Thyroid gland (tissue), 4 donors: ENCODE measurements at regions not wholly inside any gene's neighbourhood (a gene's known extent, or its start where the extent isn't known, plus 50 kb on each side); places are given as distances from the start of the nearest gene placed in this dataset.

Experiments
- DNase-seq, 2 donors: peaks; one replicate each; pipeline ENCODE4 v3.0.0-alpha.2; 2019
- H3K27ac ChIP-seq, 3 donors: fragments of 200-600 bp; sonication (generic); 1 replicate in 2 of 3; 2 replicates in 1 of 3; pipeline ENCODE4 v1.5.1; 2016 to 2019; ENCODE audit warnings: mild to moderate bottlenecking in 1 of 3, moderate library complexity in 1 of 3
- H3K27me3 ChIP-seq: fragments of 200-600 bp; sonication (generic); one replicate; pipeline ENCODE4 v1.5.1; 2019
- H3K36me3 ChIP-seq, 2 donors: fragments of 200-600 bp; sonication (generic); one replicate each; pipeline ENCODE4 v1.5.1; 2016 to 2019
- H3K4me1 ChIP-seq, 2 donors: fragments of 200-600 bp; sonication (generic); one replicate each; pipeline ENCODE4 v1.5.1; 2017 to 2019
- H3K4me3 ChIP-seq, 3 donors: fragments of 200-600 bp; sonication (generic); replicated peaks in 1 of 3; 1 replicate in 2 of 3; 2 replicates in 1 of 3; pipeline ENCODE4 v1.5.1; 2016; ENCODE audit warnings: mild to moderate bottlenecking in 1 of 3
- H3K9me3 ChIP-seq: fragments of 200-600 bp; sonication (generic); one replicate; pipeline ENCODE4 v1.5.1; 2017
- POLR2A ChIP-seq, 2 donors: fragments of 450-650 bp; IDR thresholded peaks; one replicate each; pipeline ENCODE4 v1.6.1; 2017; ENCODE audit warnings: antibody characterized with exemption in 2 of 2, mild to moderate bottlenecking in 2 of 2, moderate library complexity in 1 of 2
- WGBS, 2 donors: methylation state at CpG; one replicate each; pipeline ENCODE4 v1.1.5; 2017; 5-methylcytosine and 5-hydroxymethylcytosine counted together
- intact Hi-C: fragments of 100-400 bp; cut with DNase I; formaldehyde crosslinking; loops from one replicate; pipeline ENCODE4 v1.15.1; 2023
- TF ChIP-seq, protein P1 (sequence below), 6 experiments: fragments of 200-600 bp in 3 of 6; fragments of 450-650 bp in 3 of 6; sonication (generic) in 3 of 6; IDR thresholded peaks; one replicate each; pipeline ENCODE4 v1.5.1; 2016 to 2019; ENCODE audit warnings: antibody characterized with exemption in 6 of 6, mild to moderate bottlenecking in 2 of 6, inconsistent platforms in 1 of 6, moderate library complexity in 1 of 6

DNA sequence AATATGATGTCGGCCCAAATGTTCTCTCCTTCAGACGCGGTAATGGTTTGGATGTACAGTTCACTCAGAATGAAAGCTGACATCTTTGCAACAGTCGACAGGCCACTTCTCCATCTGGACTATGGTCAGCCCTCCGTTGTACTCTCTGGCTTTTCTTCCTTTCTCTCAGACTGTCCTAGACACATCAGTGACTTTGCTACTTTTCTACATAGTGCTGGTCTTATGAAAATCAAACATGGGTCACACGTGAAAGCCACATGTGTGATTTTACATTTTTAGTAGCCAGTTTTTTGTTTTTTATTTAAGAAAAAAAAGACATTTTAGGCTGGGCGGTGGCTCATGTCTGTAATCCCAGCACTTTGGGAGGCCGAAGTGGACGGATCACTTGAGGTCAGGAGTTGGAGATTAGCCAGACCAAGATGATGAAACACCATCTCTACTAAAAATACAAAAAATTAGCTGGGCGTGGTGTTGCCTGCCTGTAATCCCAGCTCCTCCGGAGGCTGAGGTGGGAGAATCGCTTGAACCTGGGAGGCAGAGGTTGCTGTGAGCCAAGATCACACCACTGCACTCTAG lies 644.1 kb downstream of the KCNJ2 start:
- intact Hi-C loops, result no loop called here
- Histone ChIP-seq H3K9me3 (no peaks in the 10 kb centered on the region), H3K27ac (no peak overlapping the region), H3K36me3 (no peaks in the 10 kb centered on the region), H3K4me3 (no peak overlapping the region), H3K4me1 (no peaks in the 10 kb centered on the region), H3K27me3 (no peaks in the 10 kb centered on the region)
- peak; percentile 23 to 45 for DNase-seq
- 64 to 72% methylated on average over 12 of the region's 12 CpGs for WGBS, 2 donors
- no peak for TF ChIP-seq POLR2A (IDR thresholded peaks at IDR 0.05)
- TF ChIP-seq, protein P1, sequence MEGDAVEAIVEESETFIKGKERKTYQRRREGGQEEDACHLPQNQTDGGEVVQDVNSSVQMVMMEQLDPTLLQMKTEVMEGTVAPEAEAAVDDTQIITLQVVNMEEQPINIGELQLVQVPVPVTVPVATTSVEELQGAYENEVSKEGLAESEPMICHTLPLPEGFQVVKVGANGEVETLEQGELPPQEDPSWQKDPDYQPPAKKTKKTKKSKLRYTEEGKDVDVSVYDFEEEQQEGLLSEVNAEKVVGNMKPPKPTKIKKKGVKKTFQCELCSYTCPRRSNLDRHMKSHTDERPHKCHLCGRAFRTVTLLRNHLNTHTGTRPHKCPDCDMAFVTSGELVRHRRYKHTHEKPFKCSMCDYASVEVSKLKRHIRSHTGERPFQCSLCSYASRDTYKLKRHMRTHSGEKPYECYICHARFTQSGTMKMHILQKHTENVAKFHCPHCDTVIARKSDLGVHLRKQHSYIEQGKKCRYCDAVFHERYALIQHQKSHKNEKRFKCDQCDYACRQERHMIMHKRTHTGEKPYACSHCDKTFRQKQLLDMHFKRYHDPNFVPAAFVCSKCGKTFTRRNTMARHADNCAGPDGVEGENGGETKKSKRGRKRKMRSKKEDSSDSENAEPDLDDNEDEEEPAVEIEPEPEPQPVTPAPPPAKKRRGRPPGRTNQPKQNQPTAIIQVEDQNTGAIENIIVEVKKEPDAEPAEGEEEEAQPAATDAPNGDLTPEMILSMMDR (IDR thresholded peaks at IDR 0.05), result no peak

DNA sequence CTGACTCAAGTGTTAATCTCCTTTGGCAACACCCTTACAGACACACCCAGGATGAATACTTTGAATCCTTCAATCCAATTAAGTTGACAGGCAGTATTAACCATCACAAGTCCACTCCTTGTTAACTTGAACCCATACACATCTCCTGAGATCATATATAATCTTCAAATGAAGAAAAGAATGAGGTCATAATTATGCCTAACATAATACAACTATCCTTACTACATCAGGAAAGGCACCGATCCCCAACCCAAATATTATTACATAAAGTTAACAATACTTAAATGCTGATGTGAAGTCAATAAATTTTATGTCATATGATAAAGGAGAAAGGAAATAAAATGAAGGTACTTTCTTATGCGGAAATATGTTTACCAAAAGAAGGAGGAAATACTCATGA lies 649.9 kb downstream of the KCNJ2 start:
- 95 to 97% methylated on average over 2 of the region's 2 CpGs for WGBS, 2 donors
- Histone ChIP-seq H3K36me3 (no peaks in the 10 kb centered on the region), H3K4me1 (no peaks in the 10 kb centered on the region), H3K4me3 (no peak overlapping the region), H3K27me3 (no peaks in the 10 kb centered on the region), H3K27ac (no peak overlapping the region), H3K9me3 (no peaks in the 10 kb centered on the region)
- intact Hi-C loops, result no loop called here
- TF ChIP-seq, protein P1 (IDR thresholded peaks at IDR 0.05), result no peak
- TF ChIP-seq POLR2A (IDR thresholded peaks at IDR 0.05), result no peak
- no peak for DNase-seq

DNA sequence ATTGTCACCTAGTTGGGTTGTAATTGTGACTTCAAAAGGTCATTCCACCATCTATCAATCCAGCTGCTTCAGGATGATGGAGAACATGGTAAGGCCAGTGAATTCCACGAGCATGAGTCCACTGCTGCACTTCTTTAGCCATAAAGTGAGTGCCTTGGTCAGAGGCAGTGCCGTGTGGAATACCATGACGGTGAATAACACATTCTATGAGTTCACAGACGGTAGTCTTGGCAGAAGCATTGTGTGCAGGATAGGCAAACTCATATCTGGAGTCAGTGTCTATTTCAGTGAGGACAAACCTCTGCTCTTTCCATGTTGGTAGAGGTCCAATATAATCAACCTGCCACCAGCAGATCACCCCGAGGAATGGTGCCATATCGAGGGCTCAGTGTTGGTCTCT lies 650.9 kb downstream of the KCNJ2 start:
- Histone ChIP-seq H3K4me3 (no peak overlapping the region), H3K27ac (no peak overlapping the region), H3K9me3 (no peaks in the 10 kb centered on the region), H3K36me3 (no peaks in the 10 kb centered on the region), H3K27me3 (no peaks in the 10 kb centered on the region), H3K4me1 (no peaks in the 10 kb centered on the region)
- no peak for DNase-seq
- WGBS, 2 donors, result 85 to 90% methylated on average over 6 of the region's 6 CpGs
- intact Hi-C loops, result no loop called here
- TF ChIP-seq POLR2A (IDR thresholded peaks at IDR 0.05), result no peak
- TF ChIP-seq, protein P1 (IDR thresholded peaks at IDR 0.05), result no peak

DNA sequence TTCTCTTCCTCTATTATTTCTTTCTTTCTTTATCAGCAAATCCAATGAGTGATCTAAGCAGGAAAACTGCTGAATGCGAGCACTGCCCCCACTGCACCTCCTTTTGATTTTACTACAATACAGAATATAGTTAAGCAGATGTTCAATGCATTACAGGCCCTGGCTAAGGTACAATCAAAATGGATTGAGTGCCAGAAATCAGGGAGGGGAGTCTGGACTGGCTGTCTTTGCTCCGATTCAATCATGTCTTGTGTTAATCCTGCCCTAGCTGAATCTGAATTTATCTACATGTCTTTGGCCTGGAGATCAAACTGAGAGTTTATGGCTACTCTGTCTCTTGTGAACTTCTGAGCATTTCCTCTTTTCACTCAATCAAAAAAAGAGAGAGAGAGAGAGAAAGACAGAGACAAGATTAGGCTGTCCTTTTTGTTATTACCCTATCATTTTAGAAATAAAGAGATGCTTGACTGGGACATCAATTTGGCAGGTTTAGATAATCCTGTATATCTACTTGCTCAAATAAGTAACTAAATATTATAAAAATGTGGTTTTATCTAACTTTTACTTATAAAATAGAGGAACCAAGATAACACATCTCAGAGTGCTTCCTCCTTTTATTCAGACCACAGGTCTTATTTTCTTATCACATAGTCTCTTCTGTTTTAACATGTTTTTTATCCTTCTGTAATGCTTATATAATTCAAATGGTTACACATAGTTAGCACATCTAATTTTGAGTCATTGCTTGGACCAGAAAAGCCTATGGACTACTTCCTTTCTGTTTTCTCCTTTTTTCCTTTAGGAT lies 656.2 kb downstream of the KCNJ2 start:
- Histone ChIP-seq H3K4me1 (no peaks in the 10 kb centered on the region), H3K27ac (no peak overlapping the region), H3K4me3 (no peak overlapping the region), H3K27me3 (no peaks in the 10 kb centered on the region), H3K36me3 (no peaks in the 10 kb centered on the region), H3K9me3 (no peaks in the 10 kb centered on the region)
- intact Hi-C loops, result no loop called here
- WGBS, 2 donors, result 66 to 70% methylated on average over 2 of the region's 2 CpGs
- TF ChIP-seq, protein P1 (IDR thresholded peaks at IDR 0.05), result no peak
- TF ChIP-seq POLR2A (IDR thresholded peaks at IDR 0.05), result no peak
- no peak for DNase-seq

DNA sequence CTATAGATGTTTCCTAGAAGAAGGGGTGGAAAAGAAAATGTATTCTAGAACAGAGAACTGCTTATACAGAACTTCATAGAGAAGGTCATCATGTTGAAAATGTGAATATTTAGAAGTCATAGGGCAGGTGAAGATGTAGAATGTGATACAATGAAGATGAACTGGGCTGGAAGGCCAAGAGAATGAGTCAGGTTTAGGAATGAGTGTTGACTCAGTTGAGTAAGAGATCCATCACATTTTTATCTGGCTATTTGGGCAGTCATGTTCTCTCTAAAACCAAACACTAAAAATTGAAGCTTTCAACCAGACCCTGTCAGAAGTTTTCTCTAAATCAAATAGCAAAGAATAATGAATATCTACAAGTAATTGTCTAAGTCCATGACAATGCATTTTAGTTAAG lies 660.5 kb downstream of the KCNJ2 start:
- Histone ChIP-seq H3K4me3 (no peak overlapping the region), H3K9me3 (no peaks in the 10 kb centered on the region), H3K36me3 (no peaks in the 10 kb centered on the region), H3K27ac (no peak overlapping the region), H3K27me3 (no peaks in the 10 kb centered on the region), H3K4me1 (no peaks in the 10 kb centered on the region)
- intact Hi-C loops, result no loop called here
- DNase-seq, result no peak
- TF ChIP-seq, protein P1 (IDR thresholded peaks at IDR 0.05), result no peak
- no peak for TF ChIP-seq POLR2A (IDR thresholded peaks at IDR 0.05)
